GM12864 (cell line): ENCODE measurements at regions not wholly inside any gene's neighbourhood (a gene's known extent, or its start where the extent isn't known, plus 50 kb on each side); places are given as distances from the start of the nearest gene placed in this dataset.
"Not testable (repeated sequence)": the region's sequence is repeated elsewhere in the genome, so short reads cannot be mapped to it uniquely, and the experiment has no call there.

Experiments used
- DNase-seq: peaks from one replicate; pipeline ENCODE4 v3.0.0-alpha.2; 2011; ENCODE audit warnings: low read depth
- H3K4me3 ChIP-seq: 2 replicates; pipeline ENCODE4 v1.5.1; 2011; ENCODE audit warnings: mild to moderate bottlenecking, low read depth, low read length, control low read depth
- CTCF ChIP-seq: IDR thresholded peaks from 2 replicates; pipeline ENCODE4 v1.5.1; 2011; ENCODE audit warnings: low read depth, mild to moderate bottlenecking, moderate library complexity, low read length, control low read depth, inconsistent platforms; ENCODE audit errors: missing control alignments

- TF ChIP-seq CTCF: no peak
- H3K4me3 ChIP-seq: no peak overlapping the region
- DNase-seq: no peak
Observed at GRCh38 chr6:144365271-144365670, 80.1 kb downstream of the UTRN start.

GRCh38 chr6:144369696-144370095, 84.6 kb downstream of the UTRN start:
- not testable (repeated sequence) for DNase-seq, H3K4me3 ChIP-seq

- DNase-seq: no peak
- H3K4me3 ChIP-seq: no peak overlapping the region
- no peak for TF ChIP-seq CTCF
Observed at GRCh38 chr6:144372116-144372515, 87.0 kb downstream of the UTRN start.

GRCh38 chr6:144372611-144373594, 87.8 kb downstream of the UTRN start:
- DNase-seq: no peak
- H3K4me3 ChIP-seq: no peak overlapping the region
- no peak for TF ChIP-seq CTCF

- not testable (repeated sequence) for DNase-seq
Observed at GRCh38 chr6:144374525-144374924, 89.4 kb downstream of the UTRN start.

GRCh38 chr6:144377586-144378210, 92.6 kb downstream of the UTRN start:
- no peak overlapping the region for H3K4me3 ChIP-seq
- no peak for DNase-seq
- TF ChIP-seq CTCF: no peak

More at GRCh38 chr6:144374525-144374924, 89.4 kb downstream of the UTRN start:
- H3K4me3 ChIP-seq: not testable (repeated sequence)

GRCh38 chr6:144378437-144378836, 93.3 kb downstream of the UTRN start:
- DNase-seq: no peak
- TF ChIP-seq CTCF: no peak
- H3K4me3 ChIP-seq: no peak overlapping the region

GRCh38 chr6:144379356-144379755, 94.2 kb downstream of the UTRN start:
- H3K4me3 ChIP-seq: no peak overlapping the region
- no peak for TF ChIP-seq CTCF
- no peak for DNase-seq

GRCh38 chr6:144381499-144381898, 96.4 kb downstream of the UTRN start:
- not testable (repeated sequence) for DNase-seq

More at GRCh38 chr6:144381499-144381898, 96.4 kb downstream of the UTRN start:
- H3K4me3 ChIP-seq: not testable (repeated sequence)
